T follicular helper cell (primary cell): ENCODE measurements at regions not wholly inside any gene's neighbourhood (a gene's known extent, or its start where the extent isn't known, plus 50 kb on each side); places are given as distances from the start of the nearest gene placed in this dataset.
"Not testable (repeated sequence)": the region's sequence is repeated elsewhere in the genome, so short reads cannot be mapped to it uniquely, and the experiment has no call there.

Source experiments
- DNase-seq: peaks from one replicate; pipeline ENCODE4 v3.0.0-alpha.2; 2020; ENCODE audit warnings: low read depth

- DNase-seq, result no peak
These were observed 610.3 kb upstream of the USP24 start for GRCh38 chr1:55825461-55825860.

DNA sequence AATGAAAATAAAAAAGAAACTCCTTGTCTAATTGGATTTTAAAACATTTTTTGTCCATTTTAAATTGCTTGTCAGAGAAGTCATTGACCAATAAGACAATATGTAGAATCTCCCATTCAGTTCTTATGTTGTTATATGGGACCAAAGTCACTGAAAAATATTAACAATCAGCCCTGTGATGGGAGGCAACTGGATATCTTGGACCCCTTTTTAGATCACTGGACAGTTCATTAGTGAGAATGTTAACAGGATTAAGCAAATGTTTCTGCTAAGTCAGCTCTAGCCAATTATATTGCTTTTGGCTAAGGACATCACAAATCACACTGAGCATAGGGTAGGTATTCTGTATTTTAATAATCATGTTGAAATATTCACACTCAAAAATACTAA lies 609.1 kb upstream of the USP24 start:
- no peak for DNase-seq

- no peak for DNase-seq
These were observed 608.5 kb upstream of the USP24 start for GRCh38 chr1:55823541-55824250.

GRCh38 chr1:55822891-55823290 lies 607.7 kb upstream of the USP24 start:
- no peak for DNase-seq

GRCh38 chr1:55821234-55821633 lies 606.1 kb upstream of the USP24 start:
- DNase-seq, result no peak

DNA sequence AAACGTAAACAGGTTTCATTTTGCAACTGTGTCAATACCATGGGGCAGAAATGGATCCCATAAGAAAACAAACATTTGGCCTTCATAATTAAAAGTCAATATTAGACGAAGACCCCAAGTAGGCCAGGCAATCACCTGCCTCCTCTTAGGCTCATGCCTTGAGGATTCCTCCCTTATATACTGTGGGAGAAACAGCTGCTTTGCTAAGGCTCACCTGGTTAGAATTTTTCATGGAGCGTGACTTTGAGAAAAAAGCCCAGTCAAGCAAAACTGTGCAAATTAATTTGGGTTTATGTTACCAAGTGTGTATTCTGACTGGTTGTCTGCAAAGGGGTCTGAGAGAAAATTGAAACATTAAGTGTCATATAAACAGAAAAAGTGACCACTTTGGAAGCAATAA lies 605.3 kb upstream of the USP24 start:
- no peak for DNase-seq

- DNase-seq, result no peak
These were observed 603.8 kb upstream of the USP24 start for GRCh38 chr1:55819011-55819410.

DNA sequence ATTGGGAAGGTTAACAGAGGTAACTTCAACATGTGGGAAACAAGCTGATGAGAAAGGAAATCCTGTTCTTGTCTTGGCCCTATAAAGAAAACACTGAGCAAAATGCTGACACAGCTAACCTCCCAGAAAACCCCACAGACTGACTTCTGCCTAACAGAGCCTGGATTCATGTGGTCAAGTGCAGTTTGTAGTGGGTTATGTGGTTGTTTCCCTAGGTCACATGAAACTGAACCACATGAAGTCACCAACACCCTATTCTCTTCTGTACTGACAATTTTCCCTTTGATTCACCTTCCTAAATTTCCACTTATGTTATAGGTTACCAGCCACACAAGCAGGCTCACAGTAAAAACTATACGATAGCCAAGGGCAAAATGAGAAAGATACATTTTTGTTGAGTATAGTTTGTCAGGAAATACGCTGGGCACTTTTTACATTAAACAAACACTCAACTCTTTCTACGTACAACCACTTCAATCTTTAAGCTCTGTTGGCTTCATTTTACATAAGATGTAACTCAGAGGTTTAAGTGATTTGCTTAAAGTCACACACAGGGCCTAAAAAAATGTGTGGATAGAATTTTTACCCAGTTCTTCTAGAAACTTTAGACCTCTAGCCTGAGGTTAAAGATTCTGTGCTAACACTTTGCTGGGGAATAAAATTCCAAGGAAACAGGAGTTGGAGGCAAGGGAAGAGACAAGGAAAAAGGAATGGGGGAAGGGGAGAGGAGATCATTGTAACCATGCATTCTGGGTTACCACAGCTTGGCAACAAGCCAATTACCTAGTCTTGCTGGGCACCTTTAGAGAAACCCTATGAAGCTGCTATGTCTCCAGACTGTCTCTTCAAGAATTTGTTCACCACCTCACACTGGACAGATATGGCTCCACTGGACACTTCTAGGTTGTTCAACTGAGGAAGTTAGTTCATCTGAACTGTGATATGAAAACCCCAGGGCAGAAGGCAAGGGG lies 601.6 kb upstream of the USP24 start:
- DNase-seq, result no peak

- no peak for DNase-seq
These were observed 600.7 kb upstream of the USP24 start for GRCh38 chr1:55815745-55816455.

- no peak for DNase-seq
These were observed 599.8 kb upstream of the USP24 start for GRCh38 chr1:55814967-55815366.

DNA sequence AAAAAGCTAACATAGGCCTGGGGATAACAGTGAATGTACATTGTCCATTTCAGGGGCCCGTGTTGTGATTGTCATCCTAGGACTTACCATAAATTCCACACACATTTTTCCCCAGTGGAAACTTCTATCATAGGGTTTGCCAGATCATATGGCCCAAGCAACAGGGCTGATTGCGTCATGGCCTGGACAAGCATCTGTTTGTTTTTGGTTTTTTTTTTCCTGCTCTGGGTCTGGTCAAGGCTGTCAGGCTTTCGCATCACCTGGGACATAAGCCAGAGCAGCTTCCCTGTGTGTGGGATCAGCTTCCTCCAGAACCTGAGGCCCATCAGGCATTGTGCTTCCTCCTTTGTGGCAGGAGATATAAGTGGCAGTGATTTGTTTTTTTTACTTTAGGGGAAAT lies 598.5 kb upstream of the USP24 start:
- no peak for DNase-seq

DNA sequence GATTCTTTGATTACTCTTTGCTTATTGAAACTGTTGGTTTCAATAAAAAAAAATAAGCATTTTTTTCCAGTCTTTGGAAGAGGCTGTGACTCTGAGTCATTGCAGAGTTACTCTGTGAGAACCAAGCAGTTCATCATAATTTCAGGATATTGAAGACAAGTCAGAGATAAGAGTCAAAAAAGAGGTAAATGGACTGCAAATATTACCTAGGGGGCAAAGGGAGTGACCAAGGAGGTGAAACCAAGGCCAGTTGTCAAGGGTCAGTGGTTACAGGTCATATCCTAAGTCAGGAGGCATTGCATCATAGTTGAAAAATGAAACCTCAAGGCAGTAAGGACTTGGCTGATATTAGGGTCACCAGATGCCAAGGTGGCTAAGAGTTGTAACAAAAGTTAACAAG lies 597.1 kb upstream of the USP24 start:
- DNase-seq, result no peak

GRCh38 chr1:55808263-55808662 lies 593.1 kb upstream of the USP24 start:
- DNase-seq, result no peak

DNA sequence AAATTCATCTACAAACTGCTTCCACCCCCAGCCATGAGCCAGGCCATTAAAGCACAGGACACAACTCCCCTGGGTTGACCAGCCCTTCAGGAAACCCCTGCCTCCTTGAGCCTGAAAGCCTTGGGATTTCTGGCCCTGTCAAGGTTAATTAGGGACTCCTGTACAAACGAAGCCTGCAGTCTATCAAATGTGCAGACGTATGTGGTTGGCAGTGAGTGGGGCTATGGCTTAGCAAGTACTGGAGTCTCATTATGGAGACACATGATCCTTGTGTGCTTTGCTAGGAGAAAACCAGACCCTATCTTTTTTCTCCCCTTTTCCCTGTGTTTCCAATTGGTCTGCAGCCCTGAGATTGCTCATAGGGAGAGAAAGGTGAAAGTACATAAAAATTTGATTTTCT lies 588.3 kb upstream of the USP24 start:
- DNase-seq, result no peak

DNA sequence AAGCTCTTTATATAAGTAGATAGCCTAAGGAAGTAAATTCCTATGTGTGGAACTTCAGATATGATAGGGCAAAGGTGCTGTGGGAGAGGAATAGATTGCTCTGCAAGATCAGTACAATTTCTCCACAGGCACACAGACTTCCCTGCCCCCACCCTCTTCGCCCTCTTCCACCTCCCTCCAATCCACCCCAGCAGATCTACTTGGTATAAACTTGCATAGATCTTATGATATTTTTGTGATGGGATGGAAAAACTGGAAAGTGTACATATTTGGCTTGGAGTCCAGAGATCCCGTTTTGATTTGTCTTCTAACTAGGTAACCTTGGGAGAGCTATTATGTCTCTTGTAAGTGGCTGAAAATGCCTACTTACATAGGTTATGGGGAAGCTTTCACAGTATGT lies 586.3 kb upstream of the USP24 start:
- DNase-seq, result no peak

GRCh38 chr1:55800503-55800902 lies 585.3 kb upstream of the USP24 start:
- DNase-seq, result no peak

DNA sequence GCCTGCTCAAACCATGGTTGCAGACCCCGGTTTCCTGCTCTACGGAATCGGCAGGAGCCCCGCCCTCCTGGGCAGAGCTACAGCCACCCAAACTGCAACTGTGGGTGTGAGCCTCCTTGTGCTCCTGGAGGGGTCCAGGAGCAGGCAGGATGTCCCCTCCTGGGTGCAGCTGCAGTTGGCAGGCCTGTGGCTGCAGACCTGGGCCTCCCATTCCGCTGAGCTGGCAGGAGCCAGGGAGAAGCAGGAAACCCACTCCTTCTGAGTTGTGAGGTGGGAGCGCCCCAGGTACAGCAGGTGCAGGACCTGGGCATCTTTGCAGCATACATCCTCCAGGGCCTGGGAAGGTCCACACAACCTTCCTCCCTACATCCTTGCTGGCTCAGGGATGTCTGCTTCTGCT lies 578.7 kb upstream of the USP24 start:
- no peak for DNase-seq

- DNase-seq, result no peak
These were observed 577.7 kb upstream of the USP24 start for GRCh38 chr1:55792870-55793269.

GRCh38 chr1:55789466-55789865 lies 574.3 kb upstream of the USP24 start:
- no peak for DNase-seq

- no peak for DNase-seq
These were observed 571.2 kb upstream of the USP24 start for GRCh38 chr1:55786396-55786795.

GRCh38 chr1:55784941-55785450 lies 569.8 kb upstream of the USP24 start:
- not testable (repeated sequence) for DNase-seq

- no peak for DNase-seq
These were observed 566.8 kb upstream of the USP24 start for GRCh38 chr1:55781944-55782482.
